Ishikawa (cell line): ENCODE measurements at regions not wholly inside any gene's neighbourhood (a gene's known extent, or its start where the extent isn't known, plus 50 kb on each side); places are given as distances from the start of the nearest gene placed in this dataset.

ENCODE experiments used
- CEBPB ChIP-seq: IDR thresholded peaks from 2 replicates; pipeline ENCODE4 v1.6.1; 2012
- CREB1 ChIP-seq: IDR thresholded peaks from 2 replicates; pipeline ENCODE4 v1.6.1; 2012; ENCODE audit warnings: low read depth
- EGR1 ChIP-seq: IDR thresholded peaks from 2 replicates; pipeline ENCODE4 v1.6.1; 2012
- EP300 ChIP-seq: IDR thresholded peaks from 2 replicates; pipeline ENCODE4 v1.6.1; 2012; ENCODE audit warnings: borderline replicate concordance
- FOXM1 ChIP-seq: IDR thresholded peaks from 2 replicates; pipeline ENCODE4 v1.6.1; 2012; ENCODE audit warnings: low read depth, borderline replicate concordance
- NFIC ChIP-seq: IDR thresholded peaks from 2 replicates; pipeline ENCODE4 v1.6.1; 2012
- RAD21 ChIP-seq: IDR thresholded peaks from 2 replicates; pipeline ENCODE4 v1.6.1; 2012; ENCODE audit warnings: low read depth
- TAF1 ChIP-seq: IDR thresholded peaks from 2 replicates; pipeline ENCODE4 v1.6.1; 2012; ENCODE audit warnings: low read depth, mild to moderate bottlenecking
- TCF12 ChIP-seq: IDR thresholded peaks from 2 replicates; pipeline ENCODE4 v1.6.1; 2012; ENCODE audit warnings: low read depth
- TEAD4 ChIP-seq: IDR thresholded peaks from 2 replicates; pipeline ENCODE4 v1.6.1; 2012
- YY1 ChIP-seq: IDR thresholded peaks from 2 replicates; pipeline ENCODE4 v1.6.1; 2012; ENCODE audit warnings: low read depth
- ZBTB7A ChIP-seq: IDR thresholded peaks from 2 replicates; pipeline ENCODE4 v1.6.1; 2012; ENCODE audit warnings: low read depth
- TF ChIP-seq, protein P1 (sequence below): IDR thresholded peaks from 2 replicates; pipeline ENCODE4 v1.6.1; 2012
- TF ChIP-seq, protein P2 (sequence below): IDR thresholded peaks from 2 replicates; pipeline ENCODE4 v1.6.1; 2012
- TF ChIP-seq, protein P3 (sequence below): IDR thresholded peaks from 2 replicates; pipeline ENCODE4 v1.6.1; 2012; ENCODE audit warnings: low read depth, mild to moderate bottlenecking

DNA sequence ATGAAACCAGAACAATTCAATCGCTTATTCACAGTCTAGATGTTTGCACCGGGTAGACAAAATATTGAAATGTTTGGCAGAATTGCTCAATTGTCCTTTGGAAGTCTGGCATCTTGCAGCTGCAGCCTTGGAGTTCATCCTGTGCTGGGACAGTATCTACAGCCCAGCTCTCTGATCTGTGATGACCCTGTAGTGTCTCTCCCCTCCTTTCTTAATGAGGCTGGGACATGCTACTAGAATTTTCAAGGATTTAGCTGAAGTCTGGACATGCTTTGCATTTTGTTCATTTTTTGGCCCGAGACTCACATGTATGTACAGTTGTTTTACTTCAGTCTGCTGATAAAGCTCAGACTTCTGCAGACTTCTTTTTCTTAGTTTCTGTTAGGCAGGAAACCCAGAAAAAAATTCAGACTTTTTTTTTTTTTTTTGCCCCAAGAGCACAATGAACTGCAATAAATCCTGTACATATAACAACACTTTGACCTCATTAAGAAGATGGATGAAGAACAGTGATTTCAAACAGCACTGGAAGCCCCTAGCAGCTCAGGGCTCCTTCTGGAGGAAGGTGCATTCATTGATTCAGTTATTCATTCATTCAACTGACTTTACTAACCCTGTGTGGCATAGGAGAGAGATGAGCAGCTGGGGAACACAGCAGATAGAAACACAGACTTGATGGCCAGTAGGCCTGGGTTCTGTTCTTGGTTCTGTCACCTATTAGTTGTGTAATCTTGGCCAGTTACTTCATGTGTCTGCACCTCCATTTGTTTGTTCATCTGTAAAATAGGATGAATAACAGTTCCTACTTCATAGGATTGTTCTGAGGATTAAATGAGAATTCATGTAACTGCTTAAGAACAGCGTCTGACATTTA is 210.0 kb downstream of the MAP2K4 start:
- TF ChIP-seq ZBTB7A (no peak), EGR1 (no peak), TCF12 (no peak), CREB1 (no peak), TAF1 (no peak), CEBPB (no peak), RAD21 (no peak)
- TF ChIP-seq, protein P1, sequence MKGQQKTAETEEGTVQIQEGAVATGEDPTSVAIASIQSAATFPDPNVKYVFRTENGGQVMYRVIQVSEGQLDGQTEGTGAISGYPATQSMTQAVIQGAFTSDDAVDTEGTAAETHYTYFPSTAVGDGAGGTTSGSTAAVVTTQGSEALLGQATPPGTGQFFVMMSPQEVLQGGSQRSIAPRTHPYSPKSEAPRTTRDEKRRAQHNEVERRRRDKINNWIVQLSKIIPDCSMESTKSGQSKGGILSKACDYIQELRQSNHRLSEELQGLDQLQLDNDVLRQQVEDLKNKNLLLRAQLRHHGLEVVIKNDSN = no peak
- TF ChIP-seq, protein P2, sequence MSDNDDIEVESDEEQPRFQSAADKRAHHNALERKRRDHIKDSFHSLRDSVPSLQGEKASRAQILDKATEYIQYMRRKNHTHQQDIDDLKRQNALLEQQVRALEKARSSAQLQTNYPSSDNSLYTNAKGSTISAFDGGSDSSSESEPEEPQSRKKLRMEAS = no peak

DNA sequence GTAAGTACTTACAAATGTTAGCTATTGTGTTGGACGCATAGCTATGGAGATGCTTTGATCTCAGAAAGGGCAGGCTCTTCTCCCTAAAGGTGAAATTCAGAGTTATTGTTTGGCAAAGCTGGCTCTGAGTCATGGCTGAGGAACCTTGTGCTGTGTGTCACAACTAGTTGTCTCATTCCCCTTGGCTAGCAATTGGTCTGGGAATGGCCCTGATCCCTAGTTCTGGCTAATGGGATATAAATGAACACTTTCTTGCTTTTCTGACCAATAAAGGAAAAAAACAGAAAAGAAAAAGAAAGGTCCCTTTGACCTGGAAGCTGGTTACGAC is 210.6 kb downstream of the MAP2K4 start:
- TF ChIP-seq, protein P3, sequence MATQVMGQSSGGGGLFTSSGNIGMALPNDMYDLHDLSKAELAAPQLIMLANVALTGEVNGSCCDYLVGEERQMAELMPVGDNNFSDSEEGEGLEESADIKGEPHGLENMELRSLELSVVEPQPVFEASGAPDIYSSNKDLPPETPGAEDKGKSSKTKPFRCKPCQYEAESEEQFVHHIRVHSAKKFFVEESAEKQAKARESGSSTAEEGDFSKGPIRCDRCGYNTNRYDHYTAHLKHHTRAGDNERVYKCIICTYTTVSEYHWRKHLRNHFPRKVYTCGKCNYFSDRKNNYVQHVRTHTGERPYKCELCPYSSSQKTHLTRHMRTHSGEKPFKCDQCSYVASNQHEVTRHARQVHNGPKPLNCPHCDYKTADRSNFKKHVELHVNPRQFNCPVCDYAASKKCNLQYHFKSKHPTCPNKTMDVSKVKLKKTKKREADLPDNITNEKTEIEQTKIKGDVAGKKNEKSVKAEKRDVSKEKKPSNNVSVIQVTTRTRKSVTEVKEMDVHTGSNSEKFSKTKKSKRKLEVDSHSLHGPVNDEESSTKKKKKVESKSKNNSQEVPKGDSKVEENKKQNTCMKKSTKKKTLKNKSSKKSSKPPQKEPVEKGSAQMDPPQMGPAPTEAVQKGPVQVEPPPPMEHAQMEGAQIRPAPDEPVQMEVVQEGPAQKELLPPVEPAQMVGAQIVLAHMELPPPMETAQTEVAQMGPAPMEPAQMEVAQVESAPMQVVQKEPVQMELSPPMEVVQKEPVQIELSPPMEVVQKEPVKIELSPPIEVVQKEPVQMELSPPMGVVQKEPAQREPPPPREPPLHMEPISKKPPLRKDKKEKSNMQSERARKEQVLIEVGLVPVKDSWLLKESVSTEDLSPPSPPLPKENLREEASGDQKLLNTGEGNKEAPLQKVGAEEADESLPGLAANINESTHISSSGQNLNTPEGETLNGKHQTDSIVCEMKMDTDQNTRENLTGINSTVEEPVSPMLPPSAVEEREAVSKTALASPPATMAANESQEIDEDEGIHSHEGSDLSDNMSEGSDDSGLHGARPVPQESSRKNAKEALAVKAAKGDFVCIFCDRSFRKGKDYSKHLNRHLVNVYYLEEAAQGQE = no peak
- no peak for TF ChIP-seq NFIC
- no peak for TF ChIP-seq YY1
- TF ChIP-seq TCF12 = no peak
- no peak for TF ChIP-seq RAD21
- no peak for TF ChIP-seq EP300
- TF ChIP-seq TEAD4 = no peak
- no peak for TF ChIP-seq EGR1
- TF ChIP-seq ZBTB7A = no peak
- no peak for TF ChIP-seq TAF1
- no peak for TF ChIP-seq CEBPB
- TF ChIP-seq, protein P1 = no peak
- TF ChIP-seq CREB1 = no peak
- TF ChIP-seq FOXM1 = no peak
- TF ChIP-seq, protein P2 = no peak

DNA sequence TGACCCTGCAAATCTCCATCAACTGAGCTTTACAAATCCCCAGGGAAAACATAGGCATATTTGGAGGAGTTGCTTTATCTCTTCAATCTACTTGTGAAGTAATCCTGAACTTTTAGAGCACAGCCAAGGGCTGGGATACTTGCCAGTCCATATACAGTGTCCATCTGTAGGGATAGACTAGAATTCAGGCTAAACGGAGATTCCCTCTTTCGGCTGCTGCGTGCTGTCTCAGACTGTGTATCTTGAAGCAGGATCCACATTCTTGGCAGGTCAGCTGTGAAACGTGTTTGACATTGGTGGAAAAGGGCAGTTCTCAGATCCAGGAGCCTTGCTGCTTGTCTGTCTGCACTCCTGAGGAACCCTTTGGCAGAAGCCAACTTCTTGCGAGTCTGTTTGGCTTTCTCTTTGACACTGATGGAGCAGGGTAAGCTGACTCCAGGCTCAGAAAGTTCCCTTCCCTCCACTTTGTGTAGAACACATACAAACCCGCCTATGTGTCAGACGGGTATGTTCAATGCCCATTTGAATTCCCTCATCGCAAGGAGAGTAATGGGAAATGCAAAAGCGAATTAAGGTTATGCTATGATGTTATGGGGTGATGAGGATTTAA is 221.8 kb downstream of the MAP2K4 start:
- TF ChIP-seq YY1 (no peak), FOXM1 (no peak), TAF1 (no peak), TCF12 (no peak), RAD21 (no peak), TEAD4 (no peak), CREB1 (no peak)
- TF ChIP-seq, protein P2 = no peak

DNA sequence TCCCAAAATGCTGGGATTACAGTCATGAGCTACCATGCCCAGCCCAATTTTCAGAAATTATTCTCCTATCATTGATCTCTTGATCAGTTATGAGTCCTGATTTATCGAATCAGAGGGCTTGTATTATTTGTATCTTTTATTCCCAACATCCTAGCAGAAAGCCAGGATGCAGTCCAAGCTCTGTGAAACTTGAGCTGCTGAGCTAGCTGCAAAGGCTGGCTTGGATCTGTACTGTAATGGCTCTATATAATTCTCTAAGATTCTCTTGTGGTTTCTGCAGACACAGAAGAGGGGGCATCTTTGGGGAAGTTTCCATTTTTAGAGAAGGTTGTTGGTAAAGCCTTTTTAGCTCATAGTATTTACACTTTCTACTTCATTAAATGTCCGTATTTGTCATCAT is 227.1 kb downstream of the MAP2K4 start:
- TF ChIP-seq, protein P3 = no peak
- TF ChIP-seq RAD21 = no peak

DNA sequence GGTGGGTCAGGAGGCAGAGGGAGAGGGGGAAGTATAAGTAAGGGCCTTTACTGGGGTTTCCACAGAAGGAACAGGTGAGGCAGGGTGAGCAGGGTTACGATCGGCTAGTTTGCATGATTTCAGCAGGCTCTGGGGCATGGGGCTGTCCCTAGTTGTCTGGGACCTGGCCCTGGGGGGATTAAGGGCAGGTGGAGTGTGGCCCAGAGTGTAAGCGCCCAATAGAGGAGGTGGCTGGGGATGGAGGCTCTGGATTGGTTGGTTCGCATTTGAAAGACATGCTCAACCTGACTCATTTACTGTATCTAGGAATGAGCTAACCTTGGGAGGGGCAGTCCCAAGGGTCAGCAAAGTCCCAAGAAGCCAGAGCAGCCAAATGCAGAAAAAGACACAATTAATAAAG is 230.3 kb downstream of the MAP2K4 start:
- TF ChIP-seq YY1 (no peak), TAF1 (no peak), FOXM1 (no peak), CREB1 (no peak), NFIC (no peak), EGR1 (no peak)
- TF ChIP-seq, protein P2 = no peak
- TF ChIP-seq, protein P1 = no peak
